ENCODE measurements at regions not wholly inside any gene's neighbourhood (a gene's known extent, or its start where the extent isn't known, plus 50 kb on each side); places are given as distances from the start of the nearest gene placed in this dataset.

GRCh38 chr3:178201714-178202113 is 334.5 kb upstream of the KCNMB2 start:
- TF ChIP-seq YY1 (IDR thresholded peaks at IDR 0.05) (no peak), RAD21 (IDR thresholded peaks at IDR 0.05) (no peak), REST (IDR thresholded peaks at IDR 0.05) (no peak), RXRA (IDR thresholded peaks at IDR 0.05) (no peak), MAX (IDR thresholded peaks at IDR 0.05) (no peak), CTCF (IDR thresholded peaks at IDR 0.05; ENCODE audit: low read depth, low read length, missing input control) (no peak), GABPA (IDR thresholded peaks at IDR 0.05 in 1 of 2, conservative IDR thresholded peaks at IDR 0.05 in 1 of 2) (no peak), SP1 (IDR thresholded peaks at IDR 0.05) (no peak), TAF1 (conservative IDR thresholded peaks at IDR 0.05) (no peak), EGR1 (IDR thresholded peaks at IDR 0.05; ENCODE audit: low read depth in 2 of 2) (no peak), ATF3 (IDR thresholded peaks at IDR 0.05) (no peak), HNF4A (conservative IDR thresholded peaks at IDR 0.05) (no peak), NR2F2 (IDR thresholded peaks at IDR 0.05) (no peak)
